ENCODE measurements at regions not wholly inside any gene's neighbourhood (a gene's known extent, or its start where the extent isn't known, plus 50 kb on each side); places are given as distances from the start of the nearest gene placed in this dataset.

- Histone ChIP-seq H3K4me1 (ENCODE audit: control insufficient read depth in 5 of 5, insufficient read depth in 5 of 5, low read length in 5 of 5) (peaks cover 0 to 3% (median 0%) of the 10 kb centered on the region in 5 donors), H3K4me3 (no peak overlapping the region), H3K9ac (ENCODE audit: insufficient read depth in 1 of 2, low read length in 2 of 2) (no peak overlapping the region), H3K27ac (ENCODE audit: low read depth in 1 of 2, low read length in 1 of 2) (no peak overlapping the region), H3K36me3 (ENCODE audit: control insufficient read depth in 4 of 4, insufficient read depth in 4 of 4, low read length in 4 of 4) (no peaks in the 10 kb centered on the region), H3K9me3 (ENCODE audit: control insufficient read depth in 4 of 4, insufficient read depth in 3 of 4, low read length in 3 of 4) (no peaks in the 10 kb centered on the region), H3K27me3 (ENCODE audit: control insufficient read depth in 3 of 3, insufficient read depth in 3 of 3, low read length in 2 of 3) (no peaks in the 10 kb centered on the region)
- TF ChIP-seq, protein P1, sequence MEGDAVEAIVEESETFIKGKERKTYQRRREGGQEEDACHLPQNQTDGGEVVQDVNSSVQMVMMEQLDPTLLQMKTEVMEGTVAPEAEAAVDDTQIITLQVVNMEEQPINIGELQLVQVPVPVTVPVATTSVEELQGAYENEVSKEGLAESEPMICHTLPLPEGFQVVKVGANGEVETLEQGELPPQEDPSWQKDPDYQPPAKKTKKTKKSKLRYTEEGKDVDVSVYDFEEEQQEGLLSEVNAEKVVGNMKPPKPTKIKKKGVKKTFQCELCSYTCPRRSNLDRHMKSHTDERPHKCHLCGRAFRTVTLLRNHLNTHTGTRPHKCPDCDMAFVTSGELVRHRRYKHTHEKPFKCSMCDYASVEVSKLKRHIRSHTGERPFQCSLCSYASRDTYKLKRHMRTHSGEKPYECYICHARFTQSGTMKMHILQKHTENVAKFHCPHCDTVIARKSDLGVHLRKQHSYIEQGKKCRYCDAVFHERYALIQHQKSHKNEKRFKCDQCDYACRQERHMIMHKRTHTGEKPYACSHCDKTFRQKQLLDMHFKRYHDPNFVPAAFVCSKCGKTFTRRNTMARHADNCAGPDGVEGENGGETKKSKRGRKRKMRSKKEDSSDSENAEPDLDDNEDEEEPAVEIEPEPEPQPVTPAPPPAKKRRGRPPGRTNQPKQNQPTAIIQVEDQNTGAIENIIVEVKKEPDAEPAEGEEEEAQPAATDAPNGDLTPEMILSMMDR (IDR thresholded peaks at IDR 0.05; ENCODE audit: control extremely low read depth, extremely low read depth) = no peak
- ATAC-seq (ENCODE audit: insufficient read depth, low FRiP score) (no peak), DNase-seq (no peak)
- WGBS, 2 donors = 91 to 96% methylated on average over 14 of the region's 14 CpGs
Measured at GRCh38 chr11:70579316-70579955, 181.1 kb downstream of the CTTN start.

- no peak overlapping the region for H3K4me3 ChIP-seq
- DNase-seq (peak in 2 of 3 donors; percentile 37 to 45), ATAC-seq (ENCODE audit: insufficient read depth, low FRiP score) (no peak)
- H3K36me3 ChIP-seq (ENCODE audit: control insufficient read depth in 4 of 4, insufficient read depth in 4 of 4, low read length in 4 of 4) = no peaks in the 10 kb centered on the region
- H3K9ac ChIP-seq (ENCODE audit: insufficient read depth in 1 of 2, low read length in 2 of 2) = no peak overlapping the region
- no peak overlapping the region for H3K27ac ChIP-seq (ENCODE audit: low read depth in 1 of 2, low read length in 1 of 2)
- no peaks in the 10 kb centered on the region for H3K9me3 ChIP-seq (ENCODE audit: control insufficient read depth in 4 of 4, insufficient read depth in 3 of 4, low read length in 3 of 4)
- TF ChIP-seq, protein P1 (IDR thresholded peaks at IDR 0.05; ENCODE audit: control extremely low read depth, extremely low read depth) = no peak
- WGBS, 2 donors = 74 to 78% methylated on average over 22 to 25 of the region's 25 CpGs
- peaks cover 0 to 3% (median 0%) of the 10 kb centered on the region in 5 donors for H3K4me1 ChIP-seq (ENCODE audit: control insufficient read depth in 5 of 5, insufficient read depth in 5 of 5, low read length in 5 of 5)
- no peaks in the 10 kb centered on the region for H3K27me3 ChIP-seq (ENCODE audit: control insufficient read depth in 3 of 3, insufficient read depth in 3 of 3, low read length in 2 of 3)
Measured at GRCh38 chr11:70580036-70580805, 181.9 kb downstream of the CTTN start.

- Histone ChIP-seq H3K4me3 (no peak overlapping the region), H3K27me3 (ENCODE audit: control insufficient read depth in 3 of 3, insufficient read depth in 3 of 3, low read length in 2 of 3) (no peaks in the 10 kb centered on the region), H3K36me3 (ENCODE audit: control insufficient read depth in 4 of 4, insufficient read depth in 4 of 4, low read length in 4 of 4) (no peaks in the 10 kb centered on the region), H3K9ac (ENCODE audit: insufficient read depth in 1 of 2, low read length in 2 of 2) (no peak overlapping the region), H3K4me1 (ENCODE audit: control insufficient read depth in 5 of 5, insufficient read depth in 5 of 5, low read length in 5 of 5) (no peaks in the 10 kb centered on the region), H3K9me3 (ENCODE audit: control insufficient read depth in 4 of 4, insufficient read depth in 3 of 4, low read length in 3 of 4) (no peaks in the 10 kb centered on the region), H3K27ac (ENCODE audit: low read depth in 1 of 2, low read length in 1 of 2) (no peak overlapping the region)
- TF ChIP-seq, protein P1 (IDR thresholded peaks at IDR 0.05; ENCODE audit: control extremely low read depth, extremely low read depth) = no peak
- ATAC-seq (ENCODE audit: insufficient read depth, low FRiP score) (no peak), DNase-seq (no peak)
- WGBS, 2 donors = 91% methylated on average over 25 of the region's 25 CpGs
Measured at GRCh38 chr11:70581991-70582885, 183.9 kb downstream of the CTTN start.

All from lung (tissue), 11 donors.